Fibroblast of lung (primary cell): ENCODE measurements at regions not wholly inside any gene's neighbourhood (a gene's known extent, or its start where the extent isn't known, plus 50 kb on each side); places are given as distances from the start of the nearest gene placed in this dataset.

Experiments
- DNase-seq, 2 donors: peaks; one replicate each; pipeline versions ENCODE4 v3.0.0 to v3.0.0-alpha.2; 2010; ENCODE audit warnings: low read depth in 2 of 2
- H2AFZ ChIP-seq: 2 replicates; pipeline ENCODE4 v1.5.1; 2012; ENCODE audit warnings: low read length, control low read depth, inconsistent platforms
- H3K27ac ChIP-seq: 2 replicates; pipeline ENCODE4 v1.5.1; 2011; ENCODE audit warnings: low read length, control low read depth; ENCODE audit not compliant: insufficient read depth
- H3K27me3 ChIP-seq: 2 replicates; pipeline ENCODE4 v1.5.1; 2011; ENCODE audit warnings: mild to moderate bottlenecking, low read length; ENCODE audit not compliant: control insufficient read depth, insufficient read depth
- H3K36me3 ChIP-seq: 2 replicates; pipeline ENCODE4 v1.5.1; 2011; ENCODE audit warnings: low read length; ENCODE audit not compliant: control insufficient read depth, insufficient read depth
- H3K4me1 ChIP-seq: 2 replicates; pipeline ENCODE4 v1.5.1; 2011; ENCODE audit warnings: low read length; ENCODE audit not compliant: control insufficient read depth, insufficient read depth; ENCODE audit errors: extremely low read depth
- H3K4me2 ChIP-seq: 2 replicates; pipeline ENCODE4 v1.5.1; 2011; ENCODE audit warnings: low read length, control low read depth; ENCODE audit not compliant: insufficient read depth; ENCODE audit errors: extremely low read depth
- H3K4me3 ChIP-seq, 4 experiments: fragments of 200-600 bp in 1 of 4; sonication (generic) in 1 of 4; replicated peaks in 1 of 4; 2 replicates each; pipeline ENCODE4 v1.5.1; 2011 to 2016; ENCODE audit warnings: low read length in 4 of 4, low read depth in 3 of 4, mild to moderate bottlenecking in 3 of 4, control low read depth in 2 of 4, inconsistent platforms in 1 of 4, mixed read lengths in 1 of 4; ENCODE audit not compliant: insufficient read depth in 1 of 4; ENCODE audit errors: control extremely low read depth in 1 of 4
- H3K79me2 ChIP-seq: 2 replicates; pipeline ENCODE4 v1.5.1; 2012; ENCODE audit warnings: mild to moderate bottlenecking, low read length, inconsistent platforms; ENCODE audit not compliant: control insufficient read depth, insufficient read depth
- H3K9ac ChIP-seq: 2 replicates; pipeline ENCODE4 v1.5.1; 2011; ENCODE audit warnings: mild to moderate bottlenecking, low read length, control low read depth; ENCODE audit not compliant: insufficient read depth
- H3K9me3 ChIP-seq: 2 replicates; pipeline ENCODE4 v1.5.1; 2012; ENCODE audit warnings: low read depth, low read length; ENCODE audit not compliant: control insufficient read depth, insufficient read depth
- H4K20me1 ChIP-seq: 2 replicates; pipeline ENCODE4 v1.5.1; 2011; ENCODE audit warnings: low read length; ENCODE audit not compliant: control insufficient read depth, insufficient read depth; ENCODE audit errors: extremely low read depth
- CTCF ChIP-seq, 2 donors: IDR thresholded peaks in 1 of 2; conservative IDR thresholded peaks in 1 of 2; 1 replicate in 1 of 2; 2 replicates in 1 of 2; pipeline ENCODE4 v1.5.1; 2011 to 2012; ENCODE audit warnings: low read length in 2 of 2, control low read depth in 1 of 2, inconsistent platforms in 1 of 2, low read depth in 1 of 2, mild to moderate bottlenecking in 1 of 2
- EZH2 ChIP-seq: IDR thresholded peaks from 2 replicates; pipeline ENCODE4 v1.5.1; 2012; ENCODE audit warnings: low read length, control low read depth, mild to moderate bottlenecking; ENCODE audit errors: missing control alignments

GRCh38 chrX:35101901-35102300 is 159.3 kb downstream of the FAM47B start:
- no peak overlapping the region for H3K4me2 ChIP-seq
- H3K27ac ChIP-seq: no peak overlapping the region
- H3K79me2 ChIP-seq: no peaks in the 10 kb centered on the region
- no peak overlapping the region for H3K9ac ChIP-seq
- H2AFZ ChIP-seq: no peak overlapping the region
- TF ChIP-seq EZH2 (no peak), CTCF (conservative IDR thresholded peaks at IDR 0.05 in 1 of 2, IDR thresholded peaks at IDR 0.05 in 1 of 2; ENCODE audit: low read depth in 1 of 2, low read length in 2 of 2) (no peak)
- no peaks in the 10 kb centered on the region for H3K4me1 ChIP-seq
- H3K4me3 ChIP-seq: no peak overlapping the region
- no peaks in the 10 kb centered on the region for H3K36me3 ChIP-seq
- peak in 1 of 2 donors; percentile 4 for DNase-seq
- H4K20me1 ChIP-seq: no peaks in the 10 kb centered on the region
- H3K27me3 ChIP-seq: no peaks in the 10 kb centered on the region
- H3K9me3 ChIP-seq: no peaks in the 10 kb centered on the region

GRCh38 chrX:35104626-35105025 is 162.0 kb downstream of the FAM47B start:
- no peaks in the 10 kb centered on the region for H3K36me3 ChIP-seq
- TF ChIP-seq EZH2 (no peak), CTCF (conservative IDR thresholded peaks at IDR 0.05 in 1 of 2, IDR thresholded peaks at IDR 0.05 in 1 of 2; ENCODE audit: low read depth in 1 of 2, low read length in 2 of 2) (no peak)
- DNase-seq: peak in 1 of 2 donors; percentile 39
- no peaks in the 10 kb centered on the region for H4K20me1 ChIP-seq
- no peak overlapping the region for H3K4me3 ChIP-seq
- no peak overlapping the region for H3K27ac ChIP-seq
- no peak overlapping the region for H2AFZ ChIP-seq
- H3K79me2 ChIP-seq: no peaks in the 10 kb centered on the region
- no peaks in the 10 kb centered on the region for H3K4me1 ChIP-seq
- no peaks in the 10 kb centered on the region for H3K27me3 ChIP-seq
- H3K4me2 ChIP-seq: no peak overlapping the region
- no peak overlapping the region for H3K9ac ChIP-seq
- H3K9me3 ChIP-seq: no peaks in the 10 kb centered on the region

GRCh38 chrX:35115205-35115604 is 172.6 kb downstream of the FAM47B start:
- no peaks in the 10 kb centered on the region for H4K20me1 ChIP-seq
- H3K4me1 ChIP-seq: no peaks in the 10 kb centered on the region
- H3K9me3 ChIP-seq: no peaks in the 10 kb centered on the region
- DNase-seq: peak; percentile 55 to 68
- TF ChIP-seq CTCF (conservative IDR thresholded peaks at IDR 0.05 in 1 of 2, IDR thresholded peaks at IDR 0.05 in 1 of 2; ENCODE audit: low read depth in 1 of 2, low read length in 2 of 2) (no peak), EZH2 (no peak)
- no peaks in the 10 kb centered on the region for H3K27me3 ChIP-seq
- no peak overlapping the region for H3K4me3 ChIP-seq
- no peak overlapping the region for H3K27ac ChIP-seq
- no peak overlapping the region for H2AFZ ChIP-seq
- H3K36me3 ChIP-seq: no peaks in the 10 kb centered on the region
- no peak overlapping the region for H3K9ac ChIP-seq
- no peaks in the 10 kb centered on the region for H3K79me2 ChIP-seq
- H3K4me2 ChIP-seq: no peak overlapping the region
